Neural progenitor cell (in vitro differentiated cells): ENCODE measurements at regions not wholly inside any gene's neighbourhood (a gene's known extent, or its start where the extent isn't known, plus 50 kb on each side); places are given as distances from the start of the nearest gene placed in this dataset.

Experiments
- EZH2 ChIP-seq: fragments of 200-600 bp; sonication (generic); IDR thresholded peaks from 2 replicates; pipeline ENCODE4 v1.6.1; 2017; ENCODE audit warnings: antibody characterized with exemption, mild to moderate bottlenecking, moderate library complexity
- EZH2phosphoT487 ChIP-seq: fragments of 200-600 bp; sonication (generic); IDR thresholded peaks from 2 replicates; pipeline ENCODE4 v1.6.1; 2017; ENCODE audit warnings: antibody characterized with exemption
- TF ChIP-seq, protein P1 (sequence below): fragments of 200-600 bp; sonication (generic); IDR thresholded peaks from 2 replicates; pipeline ENCODE4 v1.5.1; 2017; ENCODE audit warnings: antibody characterized with exemption, mild to moderate bottlenecking

GRCh38 chr13:47869776-47870175, 131.3 kb downstream of the SUCLA2 start:
- TF ChIP-seq, protein P1, sequence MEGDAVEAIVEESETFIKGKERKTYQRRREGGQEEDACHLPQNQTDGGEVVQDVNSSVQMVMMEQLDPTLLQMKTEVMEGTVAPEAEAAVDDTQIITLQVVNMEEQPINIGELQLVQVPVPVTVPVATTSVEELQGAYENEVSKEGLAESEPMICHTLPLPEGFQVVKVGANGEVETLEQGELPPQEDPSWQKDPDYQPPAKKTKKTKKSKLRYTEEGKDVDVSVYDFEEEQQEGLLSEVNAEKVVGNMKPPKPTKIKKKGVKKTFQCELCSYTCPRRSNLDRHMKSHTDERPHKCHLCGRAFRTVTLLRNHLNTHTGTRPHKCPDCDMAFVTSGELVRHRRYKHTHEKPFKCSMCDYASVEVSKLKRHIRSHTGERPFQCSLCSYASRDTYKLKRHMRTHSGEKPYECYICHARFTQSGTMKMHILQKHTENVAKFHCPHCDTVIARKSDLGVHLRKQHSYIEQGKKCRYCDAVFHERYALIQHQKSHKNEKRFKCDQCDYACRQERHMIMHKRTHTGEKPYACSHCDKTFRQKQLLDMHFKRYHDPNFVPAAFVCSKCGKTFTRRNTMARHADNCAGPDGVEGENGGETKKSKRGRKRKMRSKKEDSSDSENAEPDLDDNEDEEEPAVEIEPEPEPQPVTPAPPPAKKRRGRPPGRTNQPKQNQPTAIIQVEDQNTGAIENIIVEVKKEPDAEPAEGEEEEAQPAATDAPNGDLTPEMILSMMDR, result no peak
- TF ChIP-seq EZH2 (no peak), EZH2phosphoT487 (no peak)
